ENCODE measurements at regions not wholly inside any gene's neighbourhood (a gene's known extent, or its start where the extent isn't known, plus 50 kb on each side); places are given as distances from the start of the nearest gene placed in this dataset.

GRCh38 chr21:15152591-15152990, 87.8 kb upstream of the NRIP1 start:
- no peak for DNase-seq

GRCh38 chr21:15159382-15160020, 94.7 kb upstream of the NRIP1 start:
- DNase-seq: no peak

GRCh38 chr21:15160136-15160535, 95.3 kb upstream of the NRIP1 start:
- DNase-seq: no peak

- DNase-seq: no peak
Observed at GRCh38 chr21:15162921-15163320, 98.1 kb upstream of the NRIP1 start.

GRCh38 chr21:15164273-15164672, 99.5 kb upstream of the NRIP1 start:
- no peak for DNase-seq

- no peak for DNase-seq
Observed at GRCh38 chr21:15164678-15165303, 100.0 kb upstream of the NRIP1 start.

- no peak for DNase-seq
Observed at GRCh38 chr21:15170614-15171013, 105.8 kb upstream of the NRIP1 start.

GRCh38 chr21:15171546-15171945, 106.7 kb upstream of the NRIP1 start:
- no peak for DNase-seq

GRCh38 chr21:15172963-15173362, 108.2 kb upstream of the NRIP1 start:
- no peak for DNase-seq

GRCh38 chr21:15174923-15175322, 110.1 kb upstream of the NRIP1 start:
- DNase-seq: no peak

GRCh38 chr21:15182731-15183130, 117.9 kb upstream of the NRIP1 start:
- DNase-seq: no peak

GRCh38 chr21:15183813-15184257, 119.0 kb upstream of the NRIP1 start:
- DNase-seq: no peak

- DNase-seq: no peak
Observed at GRCh38 chr21:15190412-15190811, 125.6 kb upstream of the NRIP1 start.

- no peak for DNase-seq
Observed at GRCh38 chr21:15190837-15191236, 126.0 kb upstream of the NRIP1 start.

- DNase-seq: no peak
Observed at GRCh38 chr21:15191342-15191741, 126.5 kb upstream of the NRIP1 start.

- no peak for DNase-seq
Observed at GRCh38 chr21:15192243-15192642, 127.4 kb upstream of the NRIP1 start.

GRCh38 chr21:15193937-15194336, 129.1 kb upstream of the NRIP1 start:
- DNase-seq: no peak

GRCh38 chr21:15195104-15195503, 130.3 kb upstream of the NRIP1 start:
- DNase-seq: no peak

GRCh38 chr21:15195768-15196167, 131.0 kb upstream of the NRIP1 start:
- no peak for DNase-seq

GRCh38 chr21:15197696-15198095, 132.9 kb upstream of the NRIP1 start:
- no peak for DNase-seq

GRCh38 chr21:15199414-15200383, 134.9 kb upstream of the NRIP1 start:
- no peak for DNase-seq

- DNase-seq: no peak
Observed at GRCh38 chr21:15203740-15204139, 138.9 kb upstream of the NRIP1 start.

- DNase-seq: no peak
Observed at GRCh38 chr21:15204140-15204969, 139.6 kb upstream of the NRIP1 start.

All from activated CD8-positive, alpha-beta memory T cell treated with anti-CD3 and anti-CD28 coated beads, Interleukin-2, amount 50 U/mL, for 4 hours (primary cell).